NB4 (cell line): ENCODE measurements at regions not wholly inside any gene's neighbourhood (a gene's known extent, or its start where the extent isn't known, plus 50 kb on each side); places are given as distances from the start of the nearest gene placed in this dataset.

ENCODE experiments used
- DNase-seq: peaks from one replicate; pipeline ENCODE4 v3.0.0; 2010; ENCODE audit warnings: low read depth
- H3K4me3 ChIP-seq: one replicate; pipeline ENCODE4 v1.5.1; 2011; ENCODE audit warnings: mild to moderate bottlenecking, low read depth, low read length, moderate library complexity
- MYC ChIP-seq: IDR thresholded peaks from 2 replicates; pipeline ENCODE4 v1.6.1; 2011; ENCODE audit warnings: low read depth, low read length
- POLR2A ChIP-seq: IDR thresholded peaks from 2 replicates; pipeline ENCODE4 v1.6.1; 2011; ENCODE audit warnings: mild to moderate bottlenecking; ENCODE audit not compliant: insufficient read length; ENCODE audit errors: extremely low read depth
- TF ChIP-seq, protein P1 (sequence below): IDR thresholded peaks from 2 replicates; pipeline ENCODE4 v1.6.1; 2011; ENCODE audit warnings: low read depth, low read length
- TF ChIP-seq, protein P2 (sequence below): IDR thresholded peaks from one replicate; pipeline ENCODE4 v1.5.1; 2012; ENCODE audit warnings: low read depth, low read length

DNA sequence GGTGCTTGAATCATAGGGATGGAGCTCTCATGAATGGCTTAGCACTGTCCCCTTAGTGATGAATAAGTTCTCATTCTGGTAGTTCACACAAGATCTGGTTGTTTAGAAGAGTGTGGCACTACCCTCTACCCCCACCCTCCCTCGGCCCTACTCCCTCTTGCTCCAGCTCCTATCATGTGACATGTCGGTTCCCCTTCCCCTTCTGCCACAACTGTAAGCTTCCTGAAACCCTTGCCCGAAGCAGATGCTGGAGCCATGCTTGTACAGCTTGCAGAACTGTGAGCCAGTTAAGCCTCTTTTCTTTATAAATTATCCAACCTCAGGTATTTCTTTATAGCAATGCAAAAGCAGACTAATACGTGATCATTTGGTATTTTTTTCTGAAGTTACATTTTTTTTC is 1012.6 kb downstream of the BCL11A start:
- no peak overlapping the region for H3K4me3 ChIP-seq
- TF ChIP-seq, protein P1, sequence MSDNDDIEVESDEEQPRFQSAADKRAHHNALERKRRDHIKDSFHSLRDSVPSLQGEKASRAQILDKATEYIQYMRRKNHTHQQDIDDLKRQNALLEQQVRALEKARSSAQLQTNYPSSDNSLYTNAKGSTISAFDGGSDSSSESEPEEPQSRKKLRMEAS, result no peak
- TF ChIP-seq, protein P2, sequence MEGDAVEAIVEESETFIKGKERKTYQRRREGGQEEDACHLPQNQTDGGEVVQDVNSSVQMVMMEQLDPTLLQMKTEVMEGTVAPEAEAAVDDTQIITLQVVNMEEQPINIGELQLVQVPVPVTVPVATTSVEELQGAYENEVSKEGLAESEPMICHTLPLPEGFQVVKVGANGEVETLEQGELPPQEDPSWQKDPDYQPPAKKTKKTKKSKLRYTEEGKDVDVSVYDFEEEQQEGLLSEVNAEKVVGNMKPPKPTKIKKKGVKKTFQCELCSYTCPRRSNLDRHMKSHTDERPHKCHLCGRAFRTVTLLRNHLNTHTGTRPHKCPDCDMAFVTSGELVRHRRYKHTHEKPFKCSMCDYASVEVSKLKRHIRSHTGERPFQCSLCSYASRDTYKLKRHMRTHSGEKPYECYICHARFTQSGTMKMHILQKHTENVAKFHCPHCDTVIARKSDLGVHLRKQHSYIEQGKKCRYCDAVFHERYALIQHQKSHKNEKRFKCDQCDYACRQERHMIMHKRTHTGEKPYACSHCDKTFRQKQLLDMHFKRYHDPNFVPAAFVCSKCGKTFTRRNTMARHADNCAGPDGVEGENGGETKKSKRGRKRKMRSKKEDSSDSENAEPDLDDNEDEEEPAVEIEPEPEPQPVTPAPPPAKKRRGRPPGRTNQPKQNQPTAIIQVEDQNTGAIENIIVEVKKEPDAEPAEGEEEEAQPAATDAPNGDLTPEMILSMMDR, result no peak
- no peak for TF ChIP-seq MYC
- no peak for TF ChIP-seq POLR2A
- no peak for DNase-seq

DNA sequence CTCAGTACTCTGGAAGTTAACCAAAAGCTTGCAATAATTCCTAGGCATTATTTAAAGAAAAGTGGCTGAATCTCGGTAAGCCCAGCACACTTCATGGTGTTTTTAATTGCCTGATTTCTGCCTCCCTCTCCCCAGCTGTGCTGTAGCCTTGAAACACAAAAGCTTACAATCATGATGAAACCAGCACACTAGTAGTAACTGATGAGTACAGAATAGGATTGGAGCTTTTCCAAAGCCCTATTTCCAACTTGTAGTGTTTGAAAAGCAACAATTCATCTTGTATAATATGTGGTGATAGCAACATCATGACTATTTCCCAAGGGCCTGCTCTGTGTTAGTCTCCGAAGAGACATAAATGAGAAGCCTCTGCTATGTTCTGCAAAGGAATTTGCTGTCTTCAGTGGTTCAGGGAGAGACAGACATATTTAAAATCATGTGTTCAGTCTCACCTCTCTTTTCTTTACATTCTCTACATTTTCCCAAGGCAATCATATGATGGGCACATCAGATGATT is 1015.0 kb downstream of the BCL11A start:
- TF ChIP-seq, protein P2, result no peak
- TF ChIP-seq MYC (no peak), POLR2A (no peak)
- TF ChIP-seq, protein P1, result no peak
- no peak overlapping the region for H3K4me3 ChIP-seq
- no peak for DNase-seq

DNA sequence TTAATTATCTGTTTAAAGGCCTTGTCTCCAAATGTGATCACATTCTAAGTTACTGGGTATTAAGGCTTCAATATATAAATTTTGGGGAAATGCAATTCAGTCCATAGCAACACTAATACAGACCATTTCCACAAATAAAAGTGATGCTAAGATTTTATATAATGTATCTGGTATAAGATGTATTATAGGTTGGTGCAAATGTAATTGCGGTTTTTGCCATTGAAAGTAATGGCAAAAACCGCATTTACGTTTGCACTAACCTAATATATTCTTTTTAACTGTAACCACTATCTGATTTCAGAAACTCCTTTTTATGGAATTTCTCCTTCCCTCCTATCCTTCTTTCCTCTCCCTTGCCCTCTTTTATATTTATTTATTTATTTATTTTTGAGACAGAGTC is 1020.6 kb downstream of the BCL11A start:
- no peak for DNase-seq
- no peak overlapping the region for H3K4me3 ChIP-seq
- no peak for TF ChIP-seq MYC
- TF ChIP-seq, protein P1, result no peak
- TF ChIP-seq POLR2A, result no peak
- TF ChIP-seq, protein P2, result no peak

DNA sequence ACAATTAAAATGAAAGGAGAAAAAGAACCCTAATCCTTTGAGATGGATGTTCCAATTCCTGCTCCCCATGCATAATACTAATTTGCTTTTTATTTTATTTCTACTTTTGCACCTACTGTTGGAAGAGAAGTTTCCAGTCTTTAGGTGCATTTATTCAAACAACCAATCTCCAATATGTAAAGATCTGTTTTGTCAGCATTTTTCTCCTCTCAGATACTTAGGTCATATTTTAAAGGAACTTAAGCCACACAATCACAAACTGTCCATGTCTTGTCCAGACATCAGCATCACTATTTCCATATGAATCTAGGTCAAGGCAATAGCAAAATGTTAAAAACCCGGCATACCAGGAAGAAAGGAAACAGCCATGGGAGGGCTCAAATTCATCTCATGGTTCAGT is 1023.2 kb downstream of the BCL11A start:
- TF ChIP-seq MYC (no peak), POLR2A (no peak)
- TF ChIP-seq, protein P1, result no peak
- TF ChIP-seq, protein P2, result no peak
- no peak overlapping the region for H3K4me3 ChIP-seq
- no peak for DNase-seq

DNA sequence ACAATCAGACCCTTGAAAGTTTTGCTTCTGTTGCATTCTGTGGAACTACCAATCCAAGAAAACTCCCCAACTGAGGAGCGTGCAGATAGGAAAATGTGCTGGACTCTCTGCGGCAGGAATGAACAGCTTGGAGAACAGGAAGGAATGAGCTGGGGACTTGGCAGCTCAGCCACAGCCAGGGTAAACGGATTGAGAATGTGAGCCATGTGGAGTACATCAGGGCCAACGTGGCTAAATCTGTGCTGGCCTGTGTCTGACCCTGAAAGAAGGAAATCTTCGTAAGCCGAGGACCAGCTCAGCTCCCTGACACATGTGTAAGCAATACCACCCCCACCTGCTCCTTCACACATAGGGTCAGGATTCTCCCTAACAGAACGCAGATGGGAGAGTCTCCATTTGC is 1023.7 kb downstream of the BCL11A start:
- DNase-seq, result no peak
- TF ChIP-seq MYC (no peak), POLR2A (no peak)
- TF ChIP-seq, protein P2, result no peak
- TF ChIP-seq, protein P1, result no peak
- no peak overlapping the region for H3K4me3 ChIP-seq

DNA sequence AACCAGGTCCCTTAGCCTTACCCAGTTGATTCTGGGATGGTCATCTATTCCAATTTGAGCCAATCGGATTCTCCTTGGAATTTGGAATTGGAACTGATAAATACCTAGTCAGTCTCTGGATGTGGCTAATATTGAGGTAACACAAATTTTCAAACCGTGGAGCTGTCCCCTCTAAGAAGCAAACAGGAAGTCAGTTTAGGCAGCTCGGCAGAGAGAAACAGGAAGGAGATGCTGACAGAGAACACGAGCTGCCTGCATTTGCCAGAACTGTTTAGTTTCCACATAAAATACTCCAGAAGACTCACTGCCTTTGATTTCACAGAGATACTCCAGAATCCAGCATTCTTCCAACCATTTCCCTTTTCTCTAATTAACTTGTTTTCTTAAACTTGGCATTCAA is 1024.9 kb downstream of the BCL11A start:
- H3K4me3 ChIP-seq, result no peak overlapping the region
- DNase-seq, result peak; percentile 33
- no peak for TF ChIP-seq POLR2A
